Astrocyte (in vitro differentiated cells and primary cell): ENCODE measurements at regions not wholly inside any gene's neighbourhood (a gene's known extent, or its start where the extent isn't known, plus 50 kb on each side); places are given as distances from the start of the nearest gene placed in this dataset.

ENCODE experiments used
- EZH2 ChIP-seq: IDR thresholded peaks from 2 replicates; pipeline ENCODE4 v1.6.1; 2012; ENCODE audit warnings: mild to moderate bottlenecking, low read length, inconsistent platforms; ENCODE audit not compliant: insufficient read depth
- TF ChIP-seq, protein P1 (sequence below): IDR thresholded peaks from 2 replicates; pipeline ENCODE4 v1.5.1; 2011; ENCODE audit warnings: low read depth, mild to moderate bottlenecking, inconsistent platforms, low read length, moderate library complexity; ENCODE audit not compliant: insufficient read depth

GRCh38 chr15:61796056-61796455 is 264.2 kb downstream of the VPS13C start:
- TF ChIP-seq EZH2: no peak
- TF ChIP-seq, protein P1, sequence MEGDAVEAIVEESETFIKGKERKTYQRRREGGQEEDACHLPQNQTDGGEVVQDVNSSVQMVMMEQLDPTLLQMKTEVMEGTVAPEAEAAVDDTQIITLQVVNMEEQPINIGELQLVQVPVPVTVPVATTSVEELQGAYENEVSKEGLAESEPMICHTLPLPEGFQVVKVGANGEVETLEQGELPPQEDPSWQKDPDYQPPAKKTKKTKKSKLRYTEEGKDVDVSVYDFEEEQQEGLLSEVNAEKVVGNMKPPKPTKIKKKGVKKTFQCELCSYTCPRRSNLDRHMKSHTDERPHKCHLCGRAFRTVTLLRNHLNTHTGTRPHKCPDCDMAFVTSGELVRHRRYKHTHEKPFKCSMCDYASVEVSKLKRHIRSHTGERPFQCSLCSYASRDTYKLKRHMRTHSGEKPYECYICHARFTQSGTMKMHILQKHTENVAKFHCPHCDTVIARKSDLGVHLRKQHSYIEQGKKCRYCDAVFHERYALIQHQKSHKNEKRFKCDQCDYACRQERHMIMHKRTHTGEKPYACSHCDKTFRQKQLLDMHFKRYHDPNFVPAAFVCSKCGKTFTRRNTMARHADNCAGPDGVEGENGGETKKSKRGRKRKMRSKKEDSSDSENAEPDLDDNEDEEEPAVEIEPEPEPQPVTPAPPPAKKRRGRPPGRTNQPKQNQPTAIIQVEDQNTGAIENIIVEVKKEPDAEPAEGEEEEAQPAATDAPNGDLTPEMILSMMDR: no peak
